ENCODE measurements at regions not wholly inside any gene's neighbourhood (a gene's known extent, or its start where the extent isn't known, plus 50 kb on each side); places are given as distances from the start of the nearest gene placed in this dataset.

- TF ChIP-seq CTCF (conservative IDR thresholded peaks at IDR 0.05) (no peak), EZH2 (IDR thresholded peaks at IDR 0.05; ENCODE audit: low read depth) (no peak)
Measured at GRCh38 chr3:89613241-89613640, 505.8 kb downstream of the EPHA3 start.
